H9 (cell line): ENCODE measurements at regions not wholly inside any gene's neighbourhood (a gene's known extent, or its start where the extent isn't known, plus 50 kb on each side); places are given as distances from the start of the nearest gene placed in this dataset.

Source experiments
- DNase-seq: peaks from one replicate; pipeline ENCODE4 v3.0.0-alpha.2; 2017
- H2AFZ ChIP-seq: one replicate; pipeline ENCODE4 v1.6.1; 2013; ENCODE audit warnings: mild to moderate bottlenecking, low read length, control low read depth, moderate library complexity
- H2AK5ac ChIP-seq: 2 replicates; pipeline ENCODE4 v1.6.1; 2013; ENCODE audit warnings: low read length, control low read depth, mixed read lengths; ENCODE audit not compliant: insufficient read length
- H2BK120ac ChIP-seq: one replicate; pipeline ENCODE4 v1.6.1; 2013; ENCODE audit warnings: low read depth, mild to moderate bottlenecking, low read length, control low read depth, inconsistent platforms; ENCODE audit not compliant: poor library complexity, severe bottlenecking
- H2BK12ac ChIP-seq: 2 replicates; pipeline ENCODE4 v1.6.1; 2013; ENCODE audit warnings: low read length, control low read depth, mixed read lengths, low read depth; ENCODE audit not compliant: insufficient read length
- H2BK15ac ChIP-seq: 2 replicates; pipeline ENCODE4 v1.6.1; 2013; ENCODE audit warnings: low read depth, low read length, control low read depth
- H2BK20ac ChIP-seq: one replicate; pipeline ENCODE4 v1.6.1; 2013; ENCODE audit warnings: low read depth, mild to moderate bottlenecking, low read length, control low read depth, inconsistent platforms; ENCODE audit not compliant: poor library complexity, severe bottlenecking
- H2BK5ac ChIP-seq: 2 replicates; pipeline ENCODE4 v1.6.1; 2013; ENCODE audit warnings: low read length, control low read depth, mixed read lengths; ENCODE audit not compliant: insufficient read length
- H3K14ac ChIP-seq: 2 replicates; pipeline ENCODE4 v1.6.1; 2013; ENCODE audit warnings: low read length, control low read depth; ENCODE audit not compliant: insufficient read depth
- H3K18ac ChIP-seq: 2 replicates; pipeline ENCODE4 v1.6.1; 2013; ENCODE audit warnings: low read depth, mild to moderate bottlenecking, mixed read lengths, low read length, control low read depth; ENCODE audit not compliant: insufficient read length
- H3K23ac ChIP-seq: 2 replicates; pipeline ENCODE4 v1.6.1; 2013; ENCODE audit warnings: low read length, control low read depth, mixed read lengths, low read depth; ENCODE audit not compliant: insufficient read length
- H3K23me2 ChIP-seq: 2 replicates; pipeline ENCODE4 v1.6.1; 2013; ENCODE audit warnings: low read depth, mild to moderate bottlenecking, mixed read lengths, low read length, control low read depth; ENCODE audit not compliant: insufficient read length, poor library complexity, severe bottlenecking
- H3K27ac ChIP-seq: 2 replicates; pipeline ENCODE4 v1.5.1; 2013; ENCODE audit warnings: low read length, control low read depth, mixed read lengths, low read depth; ENCODE audit not compliant: insufficient read length
- H3K27me3 ChIP-seq: 2 replicates; pipeline ENCODE4 v1.6.1; 2013; ENCODE audit warnings: low read length, control low read depth, inconsistent platforms; ENCODE audit not compliant: insufficient read depth
- H3K4ac ChIP-seq: 2 replicates; pipeline ENCODE4 v1.6.1; 2013; ENCODE audit warnings: low read depth, mild to moderate bottlenecking, control low read depth, inconsistent platforms, low read length, moderate library complexity
- H3K4me1 ChIP-seq: 2 replicates; pipeline ENCODE4 v1.6.1; 2013; ENCODE audit warnings: low read length, control low read depth, inconsistent platforms; ENCODE audit not compliant: insufficient read depth
- H3K4me2 ChIP-seq: 2 replicates; pipeline ENCODE4 v1.6.1; 2013; ENCODE audit warnings: low read length, control low read depth, mixed read lengths; ENCODE audit not compliant: insufficient read length, insufficient read depth
- H3K56ac ChIP-seq: 2 replicates; pipeline ENCODE4 v1.6.1; 2013; ENCODE audit warnings: low read depth, mild to moderate bottlenecking, mixed read lengths, low read length, control low read depth; ENCODE audit not compliant: insufficient read length
- H3K79me1 ChIP-seq: 2 replicates; pipeline ENCODE4 v1.6.1; 2013; ENCODE audit warnings: low read depth, mild to moderate bottlenecking, moderate library complexity, low read length, control low read depth, inconsistent platforms; ENCODE audit not compliant: insufficient read depth, poor library complexity, severe bottlenecking
- H3K79me2 ChIP-seq: 2 replicates; pipeline ENCODE4 v1.6.1; 2013; ENCODE audit warnings: low read length, control low read depth, inconsistent platforms; ENCODE audit not compliant: insufficient read depth
- H3K9ac ChIP-seq: 2 replicates; pipeline ENCODE4 v1.6.1; 2013; ENCODE audit warnings: low read length, control low read depth, mixed read lengths; ENCODE audit not compliant: insufficient read length; ENCODE audit errors: extremely low read depth
- H3K9me3 ChIP-seq: one replicate; pipeline ENCODE4 v1.6.1; 2013; ENCODE audit warnings: low read depth, low read length, inconsistent platforms; ENCODE audit not compliant: control insufficient read depth
- H3T11ph ChIP-seq: one replicate; pipeline ENCODE4 v1.6.1; 2013; ENCODE audit warnings: mild to moderate bottlenecking, low read length, control low read depth, inconsistent platforms
- H4K20me1 ChIP-seq: one replicate; pipeline ENCODE4 v1.6.1; 2013; ENCODE audit not compliant: control insufficient read depth, insufficient read length, insufficient read depth
- H4K5ac ChIP-seq: 2 replicates; pipeline ENCODE4 v1.6.1; 2013; ENCODE audit warnings: low read depth, mild to moderate bottlenecking, mixed read lengths, low read length, control low read depth; ENCODE audit not compliant: insufficient read length
- H4K8ac ChIP-seq: replicated peaks from 2 replicates; pipeline ENCODE4 v1.6.1; 2013; ENCODE audit warnings: low read length, control low read depth, mixed read lengths, low read depth; ENCODE audit not compliant: insufficient read length
- H4K91ac ChIP-seq: 2 replicates; pipeline ENCODE4 v1.6.1; 2013; ENCODE audit warnings: low read depth, mild to moderate bottlenecking, moderate library complexity, mixed read lengths, low read length, control low read depth; ENCODE audit not compliant: insufficient read length
- H3K27ac Mint-ChIP-seq, 3 experiments: 2 replicates in 2 of 3; 3 replicates in 1 of 3; pipeline ENCODE4 v1.8.0; 2020 to 2021; ENCODE audit warnings: mixed read lengths in 3 of 3, mild to moderate bottlenecking in 1 of 3, moderate library complexity in 1 of 3
- H3K27me3 Mint-ChIP-seq: 2 replicates; pipeline ENCODE4 v1.8.0; 2021; ENCODE audit warnings: low read depth, mild to moderate bottlenecking, moderate library complexity, mixed read lengths
- H3K36me3 Mint-ChIP-seq, 3 experiments: 2 replicates in 2 of 3; 3 replicates in 1 of 3; pipeline ENCODE4 v1.8.0; 2020 to 2021; ENCODE audit warnings: low read depth in 3 of 3, mixed read lengths in 3 of 3; ENCODE audit not compliant: insufficient read depth in 1 of 3
- H3K4me1 Mint-ChIP-seq, 2 experiments: 2 replicates each; pipeline ENCODE4 v1.8.0; 2020; ENCODE audit warnings: mixed read lengths in 2 of 2
- H3K4me3 Mint-ChIP-seq, 2 experiments: 2 replicates in 1 of 2; 3 replicates in 1 of 2; pipeline ENCODE4 v1.8.0; 2020 to 2021; ENCODE audit warnings: mild to moderate bottlenecking in 2 of 2, mixed read lengths in 2 of 2, moderate library complexity in 1 of 2
- H3K9me3 Mint-ChIP-seq, 2 experiments: 2 replicates in 1 of 2; 3 replicates in 1 of 2; pipeline ENCODE4 v1.8.0; 2020; ENCODE audit warnings: mild to moderate bottlenecking in 2 of 2, mixed read lengths in 2 of 2, moderate library complexity in 1 of 2
- CTCF ChIP-seq: fragments of 200-600 bp; sonication (generic); conservative IDR thresholded peaks from 3 replicates; pipeline ENCODE4 v1.8.0; 2021; ENCODE audit warnings: antibody characterized with exemption, mild to moderate bottlenecking
- WGBS: extraction: QIAGEN DNeasy Blood & Tissue Kit; methylation state at CpG from one replicate; pipeline ENCODE4 v1.1.7; 2013; ENCODE audit warnings: missing lambda C conversion rate, low lambda C conversion rate, mixed read lengths; ENCODE audit not compliant: insufficient read length; ENCODE audit errors: extremely low coverage; 5-methylcytosine and 5-hydroxymethylcytosine counted together

- no peaks in the 10 kb centered on the region for H3K9me3 ChIP-seq
- H3K79me1 ChIP-seq = no peaks in the 10 kb centered on the region
- H2AK5ac ChIP-seq = no peak overlapping the region
- H2BK5ac ChIP-seq = no peak overlapping the region
- no peak overlapping the region for H3K4ac ChIP-seq
- no peaks in the 10 kb centered on the region for H3K23me2 ChIP-seq
- whole genome bisulfite sequencing = no CpG with 5 or more reads among the region's 4 CpGs
- H3K9me3 Mint-ChIP-seq = no peaks in the 10 kb centered on the region; a peak in 1 of 5 replicates
- no peak for DNase-seq
- no peak overlapping the region for H4K5ac ChIP-seq
- no peak overlapping the region for H3K56ac ChIP-seq
- H3K4me1 ChIP-seq = no peaks in the 10 kb centered on the region
- H3K18ac ChIP-seq = no peak overlapping the region
- H2BK120ac ChIP-seq = no peak overlapping the region
- no peak overlapping the region for H3K23ac ChIP-seq
- no peak overlapping the region for H2BK20ac ChIP-seq
- no peak overlapping the region for H4K8ac ChIP-seq
- no peak overlapping the region for H3K9ac ChIP-seq
- no peak overlapping the region for H3K4me3 Mint-ChIP-seq
- H3K4me1 Mint-ChIP-seq = peaks cover 8 to 14% of the 10 kb centered on the region in 2 experiments
- H3K79me2 ChIP-seq = no peaks in the 10 kb centered on the region
- TF ChIP-seq CTCF = no peak
- H3K27ac Mint-ChIP-seq = no peak overlapping the region
- H4K20me1 ChIP-seq = no peaks in the 10 kb centered on the region
- H2BK12ac ChIP-seq = no peak overlapping the region
- no peak overlapping the region for H3K27ac ChIP-seq
- no peak overlapping the region for H2AFZ ChIP-seq
- H3K27me3 ChIP-seq = no peaks in the 10 kb centered on the region
- no peaks in the 10 kb centered on the region for H3K27me3 Mint-ChIP-seq
- H2BK15ac ChIP-seq = no peak overlapping the region
- H3K14ac ChIP-seq = no peak overlapping the region
- no peak overlapping the region for H3T11ph ChIP-seq
- H4K91ac ChIP-seq = no peak overlapping the region
- no peaks in the 10 kb centered on the region for H3K36me3 Mint-ChIP-seq
- no peak overlapping the region for H3K4me2 ChIP-seq
Observed at GRCh38 chr6:147817042-147817689, 308.7 kb downstream of the SAMD5 start.
